IMR-90 (cell line): ENCODE measurements at regions not wholly inside any gene's neighbourhood (a gene's known extent, or its start where the extent isn't known, plus 50 kb on each side); places are given as distances from the start of the nearest gene placed in this dataset.

Source experiments
- ATAC-seq: fragments of 200-7000 bp; cut with Tn5 transposase; 2 replicates; pipeline ENCODE4 v1.9.1; 2020; ENCODE audit warnings: low read depth, mild to moderate bottlenecking, moderate library complexity
- BruUV-seq: library from RNA; stranded (reverse); fragments of 400-500 nt; replicated peaks from 2 replicates; lab custom pipeline; 2021; lab: Mats Ljungman, UMichigan
- CTCF ChIA-PET: fragments of 300-600 bp; formaldehyde crosslinking; extraction: SDS; loops from one replicate; lab custom pipeline; 2021; ENCODE audit warnings: antibody characterized with exemption; lab: Yijun Ruan, JAX
- POLR2A ChIA-PET: fragments of 300-600 bp; sonication (Branson Sonifier 250); formaldehyde crosslinking; loops from one replicate; lab custom pipeline; 2022; ENCODE audit warnings: antibody characterized with exemption; ENCODE audit not compliant: unreplicated experiment; lab: Charles Lee
- DNase-seq: peaks from one replicate; pipeline ENCODE4 v3.0.0; 2013
- H2AFZ ChIP-seq: replicated peaks from 2 replicates; pipeline ENCODE3; 2013; ENCODE audit warnings: low read length, mild to moderate bottlenecking; ENCODE audit not compliant: poor library complexity
- H2AK5ac ChIP-seq: 2 replicates; pipeline ENCODE4 v1.6.1; 2013; ENCODE audit warnings: low read depth, low read length, inconsistent platforms
- H2AK9ac ChIP-seq: replicated peaks from 2 replicates; pipeline ENCODE3; 2013; ENCODE audit warnings: mild to moderate bottlenecking, low read depth, low read length, moderate library complexity; ENCODE audit not compliant: poor library complexity
- H2BK120ac ChIP-seq: 2 replicates; pipeline ENCODE4 v1.6.1; 2013; ENCODE audit warnings: low read depth, low read length, inconsistent platforms
- H2BK15ac ChIP-seq: 3 replicates; pipeline ENCODE4 v1.6.1; 2013; ENCODE audit warnings: low read depth, low read length, inconsistent platforms
- H2BK20ac ChIP-seq: 2 replicates; pipeline ENCODE4 v1.6.1; 2013; ENCODE audit warnings: low read depth, mild to moderate bottlenecking, inconsistent platforms, low read length, moderate library complexity
- H2BK5ac ChIP-seq: 2 replicates; pipeline ENCODE4 v1.6.1; 2013; ENCODE audit warnings: mild to moderate bottlenecking, low read depth, low read length, inconsistent platforms; ENCODE audit not compliant: poor library complexity, severe bottlenecking
- H3K14ac ChIP-seq: replicated peaks from 2 replicates; pipeline ENCODE4 v1.6.1; 2013; ENCODE audit warnings: low read depth, low read length, inconsistent platforms
- H3K18ac ChIP-seq: 2 replicates; pipeline ENCODE4 v1.6.1; 2013; ENCODE audit warnings: low read depth, low read length, control low read depth
- H3K23ac ChIP-seq: 2 replicates; pipeline ENCODE4 v1.6.1; 2013; ENCODE audit warnings: low read depth, low read length, inconsistent platforms
- H3K27ac ChIP-seq: 2 replicates; pipeline ENCODE4 v1.5.1; 2013; ENCODE audit warnings: mild to moderate bottlenecking, control low read depth, low read length; ENCODE audit not compliant: insufficient read depth
- H3K27me3 ChIP-seq: 2 replicates; pipeline ENCODE4 v1.6.1; 2013; ENCODE audit warnings: low read length; ENCODE audit not compliant: control insufficient read depth, insufficient read depth
- H3K36me3 ChIP-seq: 2 replicates; pipeline ENCODE4 v1.6.1; 2013; ENCODE audit warnings: low read length, mixed read lengths; ENCODE audit not compliant: control insufficient read depth, insufficient read depth
- H3K4ac ChIP-seq: 2 replicates; pipeline ENCODE4 v1.6.1; 2013; ENCODE audit warnings: low read depth, low read length, inconsistent platforms
- H3K4me1 ChIP-seq: 2 replicates; pipeline ENCODE4 v1.6.1; 2013; ENCODE audit warnings: low read length, mixed read lengths; ENCODE audit not compliant: control insufficient read depth, insufficient read depth
- H3K4me2 ChIP-seq: 2 replicates; pipeline ENCODE4 v1.6.1; 2013; ENCODE audit warnings: low read depth, mild to moderate bottlenecking, control low read depth, low read length, moderate library complexity
- H3K4me3 ChIP-seq: 2 replicates; pipeline ENCODE4 v1.5.1; 2013; ENCODE audit warnings: low read depth, mild to moderate bottlenecking, control low read depth, low read length, moderate library complexity; ENCODE audit not compliant: insufficient read depth
- H3K56ac ChIP-seq: 2 replicates; pipeline ENCODE4 v1.6.1; 2013; ENCODE audit warnings: low read length, inconsistent platforms; ENCODE audit not compliant: insufficient read depth; ENCODE audit errors: extremely low read depth
- H3K79me1 ChIP-seq, 2 experiments: 2 replicates each; pipeline ENCODE4 v1.6.1; 2013; ENCODE audit warnings: low read length in 2 of 2, inconsistent platforms in 1 of 2, low read depth in 1 of 2
- H3K9ac ChIP-seq: 2 replicates; pipeline ENCODE4 v1.6.1; 2013; ENCODE audit warnings: low read depth, low read length, control low read depth
- H3K9me1 ChIP-seq: 2 replicates; pipeline ENCODE4 v1.6.1; 2013; ENCODE audit warnings: low read length, inconsistent platforms; ENCODE audit not compliant: insufficient read depth
- H3K9me3 ChIP-seq: 2 replicates; pipeline ENCODE4 v1.6.1; 2013; ENCODE audit warnings: low read length; ENCODE audit not compliant: control insufficient read depth, insufficient read depth
- H4K20me1 ChIP-seq: 2 replicates; pipeline ENCODE4 v1.6.1; 2013; ENCODE audit warnings: low read length, inconsistent platforms; ENCODE audit not compliant: insufficient read depth
- H4K5ac ChIP-seq: 2 replicates; pipeline ENCODE4 v1.6.1; 2013; ENCODE audit warnings: mild to moderate bottlenecking, low read depth, low read length, control low read depth
- H4K8ac ChIP-seq, 2 experiments: 2 replicates each; pipeline ENCODE4 v1.6.1; 2013; ENCODE audit warnings: low read depth in 2 of 2, low read length in 2 of 2, control low read depth in 1 of 2, inconsistent platforms in 1 of 2
- H4K91ac ChIP-seq: 2 replicates; pipeline ENCODE4 v1.6.1; 2013; ENCODE audit warnings: low read depth, low read length, inconsistent platforms; ENCODE audit not compliant: insufficient read depth
- BHLHE40 ChIP-seq: fragments of 150-350 bp; IDR thresholded peaks from 2 replicates; pipeline ENCODE4 v1.6.1; 2016; ENCODE audit warnings: mild to moderate bottlenecking, low read depth, low read length
- FOS ChIP-seq: fragments of 150-350 bp; IDR thresholded peaks from 2 replicates; pipeline ENCODE4 v1.6.1; 2016; ENCODE audit warnings: low read depth, low read length
- MAFK ChIP-seq: IDR thresholded peaks from 2 replicates; pipeline ENCODE4 v1.6.1; 2012; ENCODE audit warnings: low read depth, low read length, improper control_type of control experiment
- MAZ ChIP-seq: IDR thresholded peaks from 2 replicates; pipeline ENCODE4 v1.6.1; 2012; ENCODE audit warnings: low read depth, mild to moderate bottlenecking, low read length, improper control_type of control experiment, moderate library complexity, borderline replicate concordance
- MXI1 ChIP-seq: IDR thresholded peaks from 2 replicates; pipeline ENCODE4 v1.6.1; 2012; ENCODE audit warnings: low read depth, mild to moderate bottlenecking, low read length, moderate library complexity, borderline replicate concordance
- NFE2L2 ChIP-seq: fragments of 150-350 bp; IDR thresholded peaks from 2 replicates; pipeline ENCODE4 v1.6.1; 2016; ENCODE audit warnings: low read depth, mild to moderate bottlenecking, low read length
- POLR2A ChIP-seq: IDR thresholded peaks from 2 replicates; pipeline ENCODE4 v1.6.1; 2012; ENCODE audit warnings: mild to moderate bottlenecking, low read depth, low read length
- RAD21 ChIP-seq: IDR thresholded peaks from 2 replicates; pipeline ENCODE4 v1.6.1; 2012; ENCODE audit warnings: low read length, improper control_type of control experiment
- RCOR1 ChIP-seq: IDR thresholded peaks from 2 replicates; pipeline ENCODE4 v1.6.1; 2012; ENCODE audit warnings: mild to moderate bottlenecking, low read length, improper control_type of control experiment; ENCODE audit not compliant: insufficient replicate concordance
- RFX5 ChIP-seq: IDR thresholded peaks from 2 replicates; pipeline ENCODE4 v1.8.0; 2012; ENCODE audit warnings: low read depth, mild to moderate bottlenecking, low read length, moderate library complexity
- WGBS, 2 experiments: methylation state at CpG; one replicate each; pipeline versions ENCODE4 v1.1.5 to v1.1.7; 2013; ENCODE audit warnings: missing lambda C conversion rate in 2 of 2; ENCODE audit not compliant: insufficient read length in 1 of 2; ENCODE audit errors: extremely low coverage in 2 of 2; 5-methylcytosine and 5-hydroxymethylcytosine counted together
- dilution Hi-C: fragments of 300-500 bp; cut with HindIII; formaldehyde crosslinking; loops from one replicate; pipeline ENCODE4 v1.14.3; 2018; ENCODE audit warnings: low sequenced_read_pairs; ENCODE audit not compliant: unreplicated experiment
- in situ Hi-C: fragments of 300-500 bp; cut with MboI; formaldehyde crosslinking; loops from 3 replicates; pipeline ENCODE4 v1.14.3; 2019; ENCODE audit warnings: low sequenced_read_pairs, inconsistent platforms, mixed read lengths
- intact Hi-C: fragments of 100-400 bp; cut with micrococcal nuclease; formaldehyde crosslinking; loops from 2 replicates; pipeline ENCODE4 v1.10.0; 2022
- TF ChIP-seq, protein P1 (sequence below): conservative IDR thresholded peaks from 2 replicates; pipeline ENCODE4 v1.5.1; 2012; ENCODE audit warnings: mild to moderate bottlenecking, low read depth, low read length, improper control_type of control experiment
- TF ChIP-seq, protein P2 (sequence below): fragments of 150-350 bp; IDR thresholded peaks from 2 replicates; pipeline ENCODE4 v1.6.1; 2017; ENCODE audit warnings: mild to moderate bottlenecking, antibody characterized with exemption, low read length, low read depth

DNA sequence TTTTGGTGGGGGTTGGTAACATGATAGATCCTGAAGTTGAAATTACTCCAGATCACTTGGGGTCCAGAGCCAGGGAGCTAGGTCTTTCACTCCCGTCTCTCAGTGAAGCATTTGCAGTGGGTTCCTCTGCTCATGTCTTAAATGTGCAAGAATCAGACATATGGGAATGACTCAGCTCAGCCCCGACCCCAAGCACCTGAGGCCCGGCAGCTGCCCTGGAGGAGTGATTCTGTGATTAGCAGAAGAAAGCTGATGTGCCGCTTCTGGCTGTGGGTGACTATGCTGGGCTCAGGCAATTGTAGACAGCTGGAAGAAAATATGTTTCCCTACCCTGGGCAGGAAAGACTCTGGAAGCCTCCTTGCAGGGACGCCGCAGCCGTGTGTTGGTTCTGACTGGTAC lies 601.7 kb downstream of the NPHP4 start:
- H2BK20ac ChIP-seq: no peak overlapping the region
- no peak for DNase-seq
- dilution Hi-C loops: no loop called here
- no peak for ATAC-seq
- CTCF ChIA-PET: no interaction called here
- peaks cover 56% of the 10 kb centered on the region for H3K9me3 ChIP-seq
- H3K9me1 ChIP-seq: no peaks in the 10 kb centered on the region
- H2AFZ ChIP-seq: no peak overlapping the region
- TF ChIP-seq RFX5: no peak
- TF ChIP-seq, protein P1, sequence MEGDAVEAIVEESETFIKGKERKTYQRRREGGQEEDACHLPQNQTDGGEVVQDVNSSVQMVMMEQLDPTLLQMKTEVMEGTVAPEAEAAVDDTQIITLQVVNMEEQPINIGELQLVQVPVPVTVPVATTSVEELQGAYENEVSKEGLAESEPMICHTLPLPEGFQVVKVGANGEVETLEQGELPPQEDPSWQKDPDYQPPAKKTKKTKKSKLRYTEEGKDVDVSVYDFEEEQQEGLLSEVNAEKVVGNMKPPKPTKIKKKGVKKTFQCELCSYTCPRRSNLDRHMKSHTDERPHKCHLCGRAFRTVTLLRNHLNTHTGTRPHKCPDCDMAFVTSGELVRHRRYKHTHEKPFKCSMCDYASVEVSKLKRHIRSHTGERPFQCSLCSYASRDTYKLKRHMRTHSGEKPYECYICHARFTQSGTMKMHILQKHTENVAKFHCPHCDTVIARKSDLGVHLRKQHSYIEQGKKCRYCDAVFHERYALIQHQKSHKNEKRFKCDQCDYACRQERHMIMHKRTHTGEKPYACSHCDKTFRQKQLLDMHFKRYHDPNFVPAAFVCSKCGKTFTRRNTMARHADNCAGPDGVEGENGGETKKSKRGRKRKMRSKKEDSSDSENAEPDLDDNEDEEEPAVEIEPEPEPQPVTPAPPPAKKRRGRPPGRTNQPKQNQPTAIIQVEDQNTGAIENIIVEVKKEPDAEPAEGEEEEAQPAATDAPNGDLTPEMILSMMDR: no peak
- no peak for TF ChIP-seq BHLHE40
- TF ChIP-seq RCOR1: no peak
- no peak for TF ChIP-seq MAZ
- TF ChIP-seq MXI1: no peak
- TF ChIP-seq FOS: no peak
- no peak for TF ChIP-seq RAD21
- no peak for TF ChIP-seq MAFK
- TF ChIP-seq, protein P2, sequence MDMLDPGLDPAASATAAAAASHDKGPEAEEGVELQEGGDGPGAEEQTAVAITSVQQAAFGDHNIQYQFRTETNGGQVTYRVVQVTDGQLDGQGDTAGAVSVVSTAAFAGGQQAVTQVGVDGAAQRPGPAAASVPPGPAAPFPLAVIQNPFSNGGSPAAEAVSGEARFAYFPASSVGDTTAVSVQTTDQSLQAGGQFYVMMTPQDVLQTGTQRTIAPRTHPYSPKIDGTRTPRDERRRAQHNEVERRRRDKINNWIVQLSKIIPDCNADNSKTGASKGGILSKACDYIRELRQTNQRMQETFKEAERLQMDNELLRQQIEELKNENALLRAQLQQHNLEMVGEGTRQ: no peak
- TF ChIP-seq NFE2L2: no peak
- TF ChIP-seq POLR2A: no peak
- H3K23ac ChIP-seq: no peak overlapping the region
- H2AK5ac ChIP-seq: no peak overlapping the region
- in situ Hi-C loops: no loop called here
- no peaks in the 10 kb centered on the region for H3K4me1 ChIP-seq
- POLR2A ChIA-PET: no interaction called here
- H3K4ac ChIP-seq: no peak overlapping the region
- WGBS, 2 experiments: no CpG with 5 or more reads among the region's 7 CpGs
- H3K36me3 ChIP-seq: no peaks in the 10 kb centered on the region
- no peaks in the 10 kb centered on the region for H4K20me1 ChIP-seq
- H2BK15ac ChIP-seq: no peak overlapping the region
- H3K79me1 ChIP-seq: no peaks in the 10 kb centered on the region
- no peak overlapping the region for H2BK5ac ChIP-seq
- H4K91ac ChIP-seq: no peak overlapping the region
- no peak overlapping the region for H3K18ac ChIP-seq
- no peak overlapping the region for H3K14ac ChIP-seq
- H2BK120ac ChIP-seq: no peak overlapping the region
- H3K4me3 ChIP-seq: no peak overlapping the region
- H4K8ac ChIP-seq: no peak overlapping the region
- H4K5ac ChIP-seq: no peak overlapping the region
- no peak overlapping the region for H2AK9ac ChIP-seq
- intact Hi-C loops: no loop called here
- no TSS peak for BruUV-seq
- no peak overlapping the region for H3K9ac ChIP-seq
- H3K27ac ChIP-seq: no peak overlapping the region
- no peaks in the 10 kb centered on the region for H3K27me3 ChIP-seq
- H3K4me2 ChIP-seq: no peak overlapping the region
- H3K56ac ChIP-seq: no peak overlapping the region
